Thyroid gland (tissue), 4 donors: ENCODE measurements at regions not wholly inside any gene's neighbourhood (a gene's known extent, or its start where the extent isn't known, plus 50 kb on each side); places are given as distances from the start of the nearest gene placed in this dataset.

ENCODE experiments used
- POLR2A ChIP-seq, 2 donors: fragments of 450-650 bp; IDR thresholded peaks; one replicate each; pipeline ENCODE4 v1.6.1; 2017; ENCODE audit warnings: antibody characterized with exemption in 2 of 2, mild to moderate bottlenecking in 2 of 2, moderate library complexity in 1 of 2
- TF ChIP-seq, protein P1 (sequence below), 6 experiments: fragments of 200-600 bp in 3 of 6; fragments of 450-650 bp in 3 of 6; sonication (generic) in 3 of 6; IDR thresholded peaks; one replicate each; pipeline ENCODE4 v1.5.1; 2016 to 2019; ENCODE audit warnings: antibody characterized with exemption in 6 of 6, mild to moderate bottlenecking in 2 of 6, inconsistent platforms in 1 of 6, moderate library complexity in 1 of 6

DNA sequence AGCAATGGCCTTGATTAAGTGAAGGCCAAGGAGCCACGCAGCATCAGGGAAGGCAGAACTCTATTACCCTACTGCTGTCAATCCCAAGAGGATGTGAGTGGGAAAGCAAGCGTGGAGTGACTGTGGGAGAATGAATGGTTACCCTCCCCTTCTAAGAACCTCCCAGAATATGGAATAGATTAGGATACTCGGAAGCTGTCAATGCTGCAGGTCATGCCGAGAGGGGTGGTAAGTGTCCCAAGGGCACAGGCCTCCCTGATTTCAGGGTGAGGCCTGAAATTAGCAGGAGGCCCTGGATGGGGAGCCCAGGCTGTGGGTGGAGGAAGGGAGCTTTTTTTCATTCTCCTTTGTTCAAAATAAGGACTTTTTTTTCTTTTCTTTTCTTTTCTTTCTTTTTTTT lies 179.9 kb upstream of the JAG1 start:
- TF ChIP-seq, protein P1, sequence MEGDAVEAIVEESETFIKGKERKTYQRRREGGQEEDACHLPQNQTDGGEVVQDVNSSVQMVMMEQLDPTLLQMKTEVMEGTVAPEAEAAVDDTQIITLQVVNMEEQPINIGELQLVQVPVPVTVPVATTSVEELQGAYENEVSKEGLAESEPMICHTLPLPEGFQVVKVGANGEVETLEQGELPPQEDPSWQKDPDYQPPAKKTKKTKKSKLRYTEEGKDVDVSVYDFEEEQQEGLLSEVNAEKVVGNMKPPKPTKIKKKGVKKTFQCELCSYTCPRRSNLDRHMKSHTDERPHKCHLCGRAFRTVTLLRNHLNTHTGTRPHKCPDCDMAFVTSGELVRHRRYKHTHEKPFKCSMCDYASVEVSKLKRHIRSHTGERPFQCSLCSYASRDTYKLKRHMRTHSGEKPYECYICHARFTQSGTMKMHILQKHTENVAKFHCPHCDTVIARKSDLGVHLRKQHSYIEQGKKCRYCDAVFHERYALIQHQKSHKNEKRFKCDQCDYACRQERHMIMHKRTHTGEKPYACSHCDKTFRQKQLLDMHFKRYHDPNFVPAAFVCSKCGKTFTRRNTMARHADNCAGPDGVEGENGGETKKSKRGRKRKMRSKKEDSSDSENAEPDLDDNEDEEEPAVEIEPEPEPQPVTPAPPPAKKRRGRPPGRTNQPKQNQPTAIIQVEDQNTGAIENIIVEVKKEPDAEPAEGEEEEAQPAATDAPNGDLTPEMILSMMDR (IDR thresholded peaks at IDR 0.05) = no peak
- no peak for TF ChIP-seq POLR2A (IDR thresholded peaks at IDR 0.05)
